Fibroblast of skin of left quadriceps (primary cell): ENCODE measurements at regions not wholly inside any gene's neighbourhood (a gene's known extent, or its start where the extent isn't known, plus 50 kb on each side); places are given as distances from the start of the nearest gene placed in this dataset.
"Not testable (repeated sequence)": the region's sequence is repeated elsewhere in the genome, so short reads cannot be mapped to it uniquely, and the experiment has no call there.

Experiments used
- DNase-seq, 2 experiments: peaks; one replicate each; pipeline ENCODE4 v3.0.0-alpha.2; 2013; ENCODE audit warnings: low read depth in 2 of 2

DNA sequence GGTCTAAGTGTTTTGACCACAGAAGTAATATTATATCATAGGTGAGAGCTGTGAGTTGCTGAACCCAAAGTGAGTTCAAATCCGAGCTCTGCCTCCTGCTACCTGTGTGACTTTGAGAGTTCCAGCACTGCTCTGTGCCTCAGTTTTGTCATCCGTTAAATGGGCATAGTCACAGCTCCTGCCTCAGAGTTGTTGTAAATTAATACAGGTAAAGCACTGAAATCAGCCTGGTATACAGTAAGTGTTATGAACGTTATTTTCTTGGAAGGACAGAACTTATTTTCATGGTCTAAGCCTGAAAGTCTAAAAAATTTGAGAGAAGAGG is 65.4 kb upstream of the ZNF195 start:
- DNase-seq, result not testable (repeated sequence)

DNA sequence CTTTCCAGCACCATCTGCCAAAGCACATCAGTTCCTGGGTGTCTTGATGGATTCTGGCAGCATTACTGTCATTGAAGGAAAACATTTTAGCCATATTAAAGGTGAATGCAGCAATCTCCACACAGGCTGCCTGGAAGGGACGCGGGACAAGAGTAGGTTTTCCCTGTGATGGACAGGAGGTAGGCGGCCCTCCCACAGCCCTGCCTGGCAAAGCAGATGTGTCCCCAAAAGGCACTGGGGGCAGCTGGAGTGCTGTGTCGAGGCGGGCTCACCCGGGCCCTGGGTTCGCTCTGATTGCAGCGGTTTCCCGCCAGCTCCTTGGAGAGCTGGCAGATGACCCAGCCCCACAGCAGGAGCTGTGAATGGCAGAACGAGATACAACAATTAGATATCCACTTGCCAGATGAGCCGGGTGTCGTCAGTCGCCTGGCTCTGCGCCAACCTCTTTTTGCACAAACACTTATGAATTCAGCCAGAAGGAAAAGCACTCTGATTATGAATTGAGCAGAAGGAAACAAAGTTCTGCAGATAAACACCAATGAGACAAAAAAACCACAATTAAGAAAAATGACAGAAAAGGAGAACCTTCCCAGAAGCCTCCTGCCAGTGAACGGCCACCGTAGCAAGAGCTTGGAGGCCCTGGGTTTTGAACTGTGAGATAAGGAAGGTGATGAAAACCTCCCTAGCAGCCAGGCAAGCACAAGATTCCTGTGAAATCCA is 64.9 kb upstream of the ZNF195 start:
- DNase-seq, result not testable (repeated sequence)

DNA sequence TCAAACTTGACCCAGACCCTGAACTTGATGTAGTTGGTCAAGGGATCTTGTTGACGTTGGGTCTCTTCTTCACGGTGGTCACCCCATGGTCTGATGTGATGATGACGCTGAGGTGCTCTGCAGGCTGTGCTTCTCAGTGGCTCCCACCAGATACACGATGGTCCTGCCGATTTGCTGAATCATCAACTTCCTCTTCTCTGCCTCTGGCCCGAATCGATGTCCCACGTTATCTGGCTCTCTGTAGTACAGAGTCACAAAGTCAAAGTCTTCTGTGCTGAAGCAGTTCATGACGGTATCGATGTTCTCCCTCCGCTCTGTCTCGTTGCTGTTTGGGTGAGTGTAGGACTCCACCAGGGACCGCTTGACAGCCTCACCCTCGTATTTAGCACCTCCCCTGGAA is 58.5 kb upstream of the ZNF195 start:
- DNase-seq, result not testable (repeated sequence)

DNA sequence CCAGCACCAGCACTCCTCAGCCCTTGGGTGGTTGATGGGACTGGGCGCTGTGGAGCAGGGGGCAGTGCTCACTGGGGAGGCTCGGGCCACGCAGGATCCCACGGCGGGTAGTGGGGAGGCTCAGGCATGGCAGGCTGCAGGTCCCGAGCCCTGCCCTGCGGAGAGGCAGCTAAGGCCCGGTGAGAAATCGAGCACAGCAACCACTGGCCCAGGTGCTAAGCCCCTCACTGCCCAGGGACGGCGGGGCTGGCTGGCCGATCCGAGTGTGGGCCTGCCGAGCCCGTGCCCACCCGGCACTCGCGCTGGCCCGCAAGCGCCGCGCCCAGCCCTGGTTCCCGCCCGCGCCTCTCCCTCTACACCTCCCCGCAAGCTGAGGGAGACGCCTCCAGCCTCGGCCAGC is 56.0 kb upstream of the ZNF195 start:
- no peak for DNase-seq

DNA sequence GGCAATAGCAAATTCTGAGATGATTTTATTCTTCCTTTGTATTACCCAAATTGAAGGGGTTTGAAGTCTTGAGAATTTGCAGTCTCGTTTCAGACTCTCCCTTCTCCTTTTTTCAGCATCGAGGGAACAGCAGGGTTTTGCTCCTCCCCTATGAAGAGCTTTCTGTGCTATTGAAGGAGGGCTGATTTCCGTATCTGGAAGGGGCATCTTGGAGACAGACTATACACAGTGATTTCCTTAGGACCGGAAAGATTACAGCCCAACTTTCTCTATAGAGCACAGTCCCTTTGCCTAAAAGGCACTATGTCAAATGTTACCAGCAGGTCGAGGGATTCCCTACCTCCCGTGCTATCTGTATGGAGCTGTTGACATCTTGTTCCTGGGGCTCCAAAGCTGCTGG is 50.2 kb upstream of the ZNF195 start:
- not testable (repeated sequence) for DNase-seq
